ENCODE measurements at regions not wholly inside any gene's neighbourhood (a gene's known extent, or its start where the extent isn't known, plus 50 kb on each side); places are given as distances from the start of the nearest gene placed in this dataset.

- TF ChIP-seq CTCF (IDR thresholded peaks at IDR 0.05) (no peak), EP300 (IDR thresholded peaks at IDR 0.05) (no peak), POLR2A (IDR thresholded peaks at IDR 0.05) (no peak)
These were observed 135.4 kb downstream of the HMX1 start for GRCh38 chr4:8736090-8736825.

Measured in upper lobe of left lung (tissue), 4 donors.